Inflammatory macrophage (primary cell): ENCODE measurements at regions not wholly inside any gene's neighbourhood (a gene's known extent, or its start where the extent isn't known, plus 50 kb on each side); places are given as distances from the start of the nearest gene placed in this dataset.
"Not testable (repeated sequence)": the region's sequence is repeated elsewhere in the genome, so short reads cannot be mapped to it uniquely, and the experiment has no call there.

Source experiments
- DNase-seq, 2 donors: peaks; one replicate each; pipeline ENCODE4 v3.0.0-alpha.2; 2020 to 2022

DNA sequence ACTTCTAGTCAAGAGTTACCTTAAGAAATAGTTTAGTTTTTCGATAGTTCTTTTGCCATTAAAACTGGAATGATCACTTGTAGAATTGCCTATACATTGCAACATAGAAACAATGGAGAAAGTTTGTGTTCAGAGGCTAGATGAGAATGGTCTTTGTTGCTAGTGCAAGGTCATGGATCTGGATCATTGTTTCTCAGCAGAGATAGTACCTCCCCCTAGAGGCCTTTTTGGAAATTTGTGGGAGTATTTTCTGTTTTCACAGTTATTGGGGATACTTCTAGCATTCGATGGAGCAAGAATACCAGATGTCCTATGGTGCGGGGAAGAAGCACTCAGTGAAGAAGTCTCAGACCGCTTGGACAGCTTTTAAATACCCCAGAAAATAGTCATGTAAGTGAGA lies 138.8 kb upstream of the HMGA2 start:
- DNase-seq = peak; percentile 13 to 34

DNA sequence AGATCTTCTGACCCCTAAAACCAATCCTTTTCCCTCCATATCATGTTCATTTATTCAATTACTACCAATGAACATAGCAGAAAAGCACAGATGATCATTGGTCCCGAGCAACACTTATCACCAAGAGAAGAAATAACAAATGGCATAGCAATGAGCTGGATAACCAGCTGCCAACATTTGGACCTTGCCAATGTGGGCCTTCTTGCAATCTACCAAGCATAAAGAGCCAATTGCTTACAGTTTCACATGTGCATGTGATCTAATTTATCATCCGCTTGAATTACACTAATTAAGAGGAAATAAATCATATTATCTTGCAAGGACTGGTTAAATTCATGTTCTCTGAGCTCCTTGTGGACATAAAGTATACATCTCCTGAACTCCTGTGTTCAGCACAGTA lies 134.8 kb upstream of the HMGA2 start:
- no peak for DNase-seq

DNA sequence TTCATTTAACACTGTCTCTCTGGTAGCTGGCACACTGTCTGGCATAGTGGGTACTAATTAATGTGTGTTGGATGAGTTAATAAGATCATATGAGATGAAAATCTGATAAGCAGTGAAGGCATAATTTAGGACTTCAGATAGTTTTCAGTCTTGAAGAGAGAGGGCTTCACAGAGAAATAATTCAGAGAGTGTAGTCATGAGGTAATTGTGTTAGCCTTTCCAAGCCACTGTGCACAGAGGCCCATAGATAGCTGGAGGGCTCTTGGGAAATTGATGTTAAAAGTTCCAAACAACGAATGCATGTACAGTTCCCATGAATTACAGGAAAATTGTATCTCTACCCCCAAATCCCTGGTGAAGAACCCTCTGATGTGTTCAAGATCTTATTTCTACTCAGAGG lies 133.8 kb upstream of the HMGA2 start:
- no peak for DNase-seq

DNA sequence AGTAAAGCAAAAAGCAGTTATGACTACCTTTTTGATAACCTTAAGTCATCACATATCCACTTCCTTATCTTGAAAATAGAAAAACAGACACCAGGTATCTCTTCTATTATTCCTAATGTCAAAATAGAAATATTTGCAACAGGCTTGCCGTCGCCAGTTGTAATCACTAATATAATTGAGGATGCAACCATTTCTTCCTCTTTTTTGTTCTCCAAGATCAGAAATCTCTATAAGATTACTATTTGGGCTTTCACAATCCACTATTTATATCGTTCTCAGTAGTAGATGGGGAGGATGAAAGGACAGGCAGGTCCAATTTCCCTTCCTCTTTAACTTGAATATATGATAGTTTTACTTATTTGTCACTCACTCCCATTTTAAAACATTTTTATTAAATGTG lies 130.2 kb upstream of the HMGA2 start:
- peak; percentile 5 to 47 for DNase-seq

DNA sequence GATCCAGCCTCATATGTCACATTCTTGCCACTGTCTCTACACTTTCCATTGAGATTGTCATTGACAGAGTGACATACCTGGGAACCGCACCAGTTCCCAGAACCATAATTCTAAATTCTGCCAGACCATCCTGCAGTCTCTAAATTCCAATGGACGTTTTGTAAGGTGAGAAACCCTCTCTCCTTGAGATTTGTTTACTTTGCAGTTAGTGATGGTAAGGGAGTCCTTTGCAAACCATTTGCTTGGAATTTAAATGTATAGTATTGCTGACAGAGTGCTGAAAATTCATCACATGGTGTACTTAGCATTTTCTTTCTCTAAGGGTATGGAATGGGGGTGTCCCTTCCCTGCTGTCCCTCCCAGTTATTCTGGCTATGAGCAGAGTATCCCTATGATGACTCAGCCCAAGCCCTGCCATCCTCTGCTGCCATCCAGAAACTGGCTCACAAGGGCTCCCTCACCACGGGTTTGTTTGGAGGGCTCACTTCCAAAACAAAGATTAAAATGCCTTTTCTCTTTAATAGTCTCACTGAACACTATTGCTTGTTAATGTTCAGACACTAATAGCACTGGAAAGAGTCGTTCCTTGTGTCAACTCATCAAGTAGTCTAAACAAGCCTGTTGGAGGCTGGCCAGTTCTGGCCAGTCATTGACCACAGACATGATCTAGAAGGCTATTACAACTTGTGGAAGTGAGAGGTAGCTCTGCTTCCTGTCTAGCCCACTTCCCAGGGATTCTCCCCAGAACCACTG lies 129.0 kb upstream of the HMGA2 start:
- peak; percentile 6 to 15 for DNase-seq

DNA sequence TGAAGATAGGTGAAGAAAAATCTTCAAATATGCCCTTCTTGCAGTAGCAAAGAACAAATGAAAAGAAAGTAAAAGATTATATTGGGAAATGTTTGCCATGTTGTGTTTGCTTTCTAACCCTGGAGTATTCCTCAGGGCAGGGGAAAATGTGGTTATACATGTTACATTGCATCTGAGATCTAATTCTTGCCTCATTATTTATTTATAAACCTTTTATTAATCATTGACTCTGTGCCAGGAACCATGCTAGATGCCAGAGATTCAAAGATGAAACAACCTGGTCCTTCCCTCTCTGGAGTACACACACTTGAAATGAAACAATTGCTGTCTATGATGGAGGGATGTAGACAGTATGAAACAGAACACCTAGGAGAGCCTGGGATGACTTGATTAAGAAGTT lies 128.1 kb upstream of the HMGA2 start:
- no peak for DNase-seq

DNA sequence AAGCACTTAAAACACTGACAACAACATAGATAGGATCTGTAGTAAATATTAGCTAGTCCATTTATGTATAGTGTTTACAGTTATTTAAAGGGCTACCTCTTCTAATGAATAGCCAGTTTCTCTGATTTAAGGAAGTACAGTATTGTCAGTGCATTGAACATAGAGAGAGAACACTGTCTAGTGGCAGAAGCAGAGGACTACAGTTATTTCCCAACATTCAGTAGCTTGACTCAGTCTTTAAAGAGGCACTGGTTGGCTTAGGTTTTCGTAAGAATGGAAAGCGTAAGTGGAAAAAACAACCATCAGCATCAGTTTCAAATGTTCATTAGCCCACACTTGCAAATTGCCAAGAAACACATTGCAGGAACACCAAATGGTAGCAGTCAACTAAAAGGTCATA lies 125.0 kb upstream of the HMGA2 start:
- peak; percentile 49 to 68 for DNase-seq

DNA sequence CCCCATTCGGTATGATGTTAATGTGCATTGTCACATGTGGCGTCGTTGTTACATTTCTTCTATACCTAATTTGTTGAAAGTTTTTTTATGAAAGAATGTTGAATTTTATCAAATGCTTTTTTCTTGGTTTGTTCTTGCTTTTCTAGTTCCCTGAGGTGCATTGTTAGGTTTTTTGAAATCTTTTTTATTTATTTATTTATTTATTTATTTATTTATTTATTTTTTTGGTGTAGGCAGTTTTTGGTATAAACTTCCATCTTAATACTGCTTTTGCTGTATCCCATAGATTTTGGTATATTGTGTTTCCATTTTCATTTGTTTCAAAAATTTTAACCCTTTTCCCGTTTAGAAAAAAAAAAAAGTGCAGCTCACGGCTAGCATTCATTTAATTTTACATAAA lies 121.1 kb upstream of the HMGA2 start:
- no peak for DNase-seq

DNA sequence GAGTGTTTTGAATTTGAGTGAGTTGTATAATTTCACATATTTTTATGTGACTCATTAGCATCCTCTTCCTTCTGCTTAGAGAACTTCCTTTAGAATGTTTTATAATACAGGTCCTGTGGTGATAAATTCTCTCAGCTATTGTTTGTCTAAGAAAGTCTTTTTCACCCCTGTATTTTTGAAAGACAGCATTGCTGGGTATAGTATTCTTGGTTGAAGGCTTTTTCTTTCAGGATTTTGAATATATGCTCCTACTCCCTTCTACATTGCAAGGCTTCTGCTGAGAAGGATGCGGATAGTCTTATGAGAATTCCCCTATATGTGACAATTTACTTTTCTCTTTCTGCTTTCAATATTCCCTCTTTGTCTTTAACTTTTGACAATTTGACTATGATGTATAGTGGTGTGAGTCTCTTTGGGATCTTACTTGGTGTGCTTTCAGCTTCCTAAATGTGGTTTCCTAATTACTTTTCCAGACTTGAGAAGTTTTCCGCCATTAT lies 118.9 kb upstream of the HMGA2 start:
- DNase-seq = no peak

DNA sequence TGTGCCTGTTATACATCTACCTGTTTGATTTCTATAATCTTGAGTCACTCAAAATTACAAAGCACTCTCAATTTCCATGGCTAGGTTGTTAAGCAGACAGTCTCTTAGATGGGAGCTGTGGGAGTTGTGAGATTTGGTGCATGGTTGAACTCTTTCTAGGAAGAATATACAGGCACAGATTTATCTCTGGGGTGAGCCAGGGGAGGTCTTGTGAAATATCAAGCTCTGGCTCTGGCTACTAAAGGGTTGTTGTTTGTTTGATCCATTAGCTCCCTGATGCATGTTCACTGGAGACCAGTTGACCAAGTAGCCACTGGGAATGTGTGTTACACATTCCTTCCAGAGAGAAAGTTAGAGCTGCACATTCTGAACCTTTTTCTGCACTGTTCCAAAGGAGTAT lies 117.2 kb upstream of the HMGA2 start:
- no peak for DNase-seq

DNA sequence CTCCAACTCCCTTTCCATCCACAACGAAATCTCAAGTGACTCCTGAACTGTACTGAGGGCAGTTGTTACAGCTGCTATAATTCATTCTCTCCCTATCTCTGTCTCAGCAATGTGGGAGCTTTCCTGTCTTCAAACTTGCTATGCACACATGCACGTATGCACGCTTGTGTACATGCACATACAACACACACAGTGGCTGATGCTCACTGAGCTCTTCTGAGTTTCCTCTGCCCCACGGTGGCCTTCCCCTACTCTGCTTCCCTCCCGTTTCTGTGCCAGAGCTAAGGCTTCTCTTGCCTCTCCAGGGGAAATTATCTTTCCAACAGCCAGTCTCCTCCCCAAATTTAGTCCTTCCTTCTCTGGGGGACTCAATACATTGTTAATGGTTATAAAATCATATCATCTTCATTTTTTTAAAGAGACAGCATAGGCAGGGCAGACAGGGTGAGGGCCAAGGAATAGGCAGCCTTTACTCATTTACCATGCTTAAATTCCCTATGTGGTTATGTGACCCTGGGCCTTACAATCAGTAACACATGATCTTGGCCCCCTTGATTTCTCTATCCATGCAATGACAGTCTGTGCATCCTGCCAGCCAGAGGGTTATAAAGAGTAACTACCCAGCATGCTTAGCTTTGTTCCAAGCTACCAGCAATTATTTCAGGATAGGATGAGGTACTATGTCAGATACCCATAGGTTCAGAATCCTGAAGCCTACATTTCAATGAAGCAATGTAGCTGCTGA lies 111.9 kb upstream of the HMGA2 start:
- no peak for DNase-seq

DNA sequence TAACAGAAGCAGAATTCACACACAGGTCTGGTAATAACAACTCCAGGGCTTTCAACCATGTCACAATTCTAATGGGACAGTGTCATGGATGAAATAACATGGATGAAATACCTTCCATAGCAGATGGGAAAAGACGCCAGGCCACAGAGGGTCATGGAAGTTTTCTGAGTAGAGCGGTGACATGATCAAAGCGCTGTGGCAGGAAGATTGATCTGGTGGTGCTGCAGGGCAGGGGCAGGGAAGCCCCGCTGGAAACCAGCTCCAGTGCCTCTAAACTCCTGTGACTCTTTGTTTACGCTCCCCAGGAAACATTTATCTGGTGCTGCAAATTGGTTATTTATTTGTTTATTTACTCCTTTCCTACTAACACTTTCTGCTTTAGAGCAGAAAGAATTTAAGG lies 108.3 kb upstream of the HMGA2 start:
- no peak for DNase-seq

DNA sequence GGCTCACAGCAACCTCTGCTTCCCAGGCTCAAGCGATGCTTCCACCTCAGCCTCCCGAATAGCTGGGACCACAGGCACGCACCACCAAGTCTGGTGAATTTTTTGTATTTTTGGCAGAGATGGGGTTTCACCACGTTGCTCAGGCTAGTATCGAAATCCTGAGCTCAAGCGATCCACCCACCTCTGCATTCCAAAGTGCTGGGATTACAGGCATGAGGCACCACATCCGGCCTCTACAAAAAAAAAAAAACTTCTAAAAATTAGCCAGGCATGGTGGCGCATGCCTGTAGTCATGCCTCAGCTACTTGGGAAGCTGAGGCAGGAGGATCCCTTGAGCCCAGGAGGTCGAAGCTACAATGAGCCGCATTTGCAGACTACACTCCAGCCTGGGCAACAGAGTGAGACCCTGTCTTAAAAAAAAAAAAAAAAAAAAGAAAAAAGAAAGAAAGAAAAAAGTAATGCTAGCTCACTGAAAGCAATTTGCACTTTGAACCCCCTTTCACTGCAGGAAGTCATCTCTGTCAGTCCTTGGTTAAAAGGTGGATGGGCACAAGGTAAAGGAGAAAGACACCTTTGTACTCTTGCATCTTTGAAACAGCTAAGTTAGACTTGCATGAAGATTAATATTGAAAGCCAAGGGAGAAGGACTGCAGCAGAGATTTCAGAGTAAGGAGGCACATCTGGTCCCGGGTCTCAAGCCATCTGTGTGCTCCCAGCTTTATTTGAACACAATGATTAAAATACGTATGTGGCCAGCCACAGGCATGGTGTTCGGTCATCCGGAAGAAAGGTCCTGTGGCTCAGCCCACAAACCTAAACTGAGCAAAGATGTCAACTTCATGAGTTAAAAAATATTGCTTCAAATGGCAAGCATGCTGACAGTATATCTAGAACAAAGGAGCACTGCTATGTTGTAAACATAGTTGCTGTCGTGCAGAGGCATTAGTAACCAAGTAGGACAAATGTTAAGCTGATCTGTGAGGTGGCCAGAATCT lies 103.8 kb upstream of the HMGA2 start:
- DNase-seq = no peak

DNA sequence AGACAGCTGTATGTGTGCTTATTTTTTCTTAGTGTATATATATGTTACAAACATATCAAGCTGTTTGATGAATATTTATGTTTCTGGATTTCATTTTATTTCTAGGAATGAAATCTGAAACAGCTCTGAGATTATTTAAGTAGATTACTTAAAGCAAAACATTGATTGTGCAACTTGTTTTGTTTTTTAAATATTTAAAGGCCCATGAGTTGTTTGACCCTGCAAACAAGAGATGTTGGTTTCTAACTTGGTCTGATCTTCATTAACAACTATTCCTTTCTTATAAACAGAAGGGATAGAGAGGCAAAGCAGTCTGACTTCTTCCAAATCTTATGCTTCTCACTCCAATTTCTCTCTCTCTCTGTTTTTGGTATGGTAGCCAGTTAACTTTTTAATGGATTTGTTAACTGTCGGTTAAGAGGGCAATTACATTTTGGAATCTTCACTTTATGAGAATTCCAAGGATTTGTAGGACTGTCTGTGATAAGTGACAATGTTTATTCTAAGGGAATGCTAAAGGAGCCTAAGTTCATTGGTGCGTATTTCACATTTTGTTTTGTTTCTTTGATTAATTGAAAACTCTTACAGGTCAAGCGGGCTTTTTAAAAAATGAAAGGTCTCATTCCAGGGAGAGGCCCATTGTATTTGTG lies 102.6 kb upstream of the HMGA2 start:
- DNase-seq = no peak

DNA sequence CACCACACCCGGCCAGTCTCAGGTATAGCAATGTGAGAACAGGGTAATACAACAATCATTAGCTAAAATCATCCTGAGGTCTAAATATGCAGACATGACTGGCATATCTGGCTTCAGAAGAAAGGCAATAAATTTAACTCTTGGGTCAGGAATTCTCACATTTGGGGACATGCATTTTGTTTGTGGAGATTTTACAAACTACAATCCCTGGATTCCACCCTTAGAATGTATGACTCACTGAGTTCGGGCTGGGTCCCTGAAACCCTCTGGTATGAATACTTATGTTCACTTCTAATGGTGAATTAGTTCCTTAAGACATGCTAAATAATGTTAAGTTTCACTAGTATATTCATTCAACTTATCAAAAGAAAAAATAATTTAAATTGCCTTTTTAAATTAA lies 98.9 kb upstream of the HMGA2 start:
- no peak for DNase-seq

DNA sequence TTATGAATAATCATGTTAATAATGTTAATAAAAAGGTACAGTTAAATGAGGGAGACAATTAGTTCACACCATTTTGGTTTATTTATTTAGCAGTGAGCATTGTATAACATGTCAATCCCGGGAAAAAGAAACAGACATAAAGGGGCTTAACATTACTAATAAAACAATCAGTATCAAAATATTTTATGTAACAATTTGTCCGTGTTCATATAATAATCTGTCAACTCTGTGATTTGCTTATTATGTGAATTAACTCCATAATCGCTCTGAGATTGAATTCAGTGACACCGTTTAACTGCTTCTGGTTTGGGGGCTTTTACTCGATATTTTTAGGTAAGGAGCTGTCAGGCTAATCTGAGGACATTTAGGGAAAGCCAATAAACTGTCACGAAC lies 95.8 kb upstream of the HMGA2 start:
- DNase-seq = no peak

DNA sequence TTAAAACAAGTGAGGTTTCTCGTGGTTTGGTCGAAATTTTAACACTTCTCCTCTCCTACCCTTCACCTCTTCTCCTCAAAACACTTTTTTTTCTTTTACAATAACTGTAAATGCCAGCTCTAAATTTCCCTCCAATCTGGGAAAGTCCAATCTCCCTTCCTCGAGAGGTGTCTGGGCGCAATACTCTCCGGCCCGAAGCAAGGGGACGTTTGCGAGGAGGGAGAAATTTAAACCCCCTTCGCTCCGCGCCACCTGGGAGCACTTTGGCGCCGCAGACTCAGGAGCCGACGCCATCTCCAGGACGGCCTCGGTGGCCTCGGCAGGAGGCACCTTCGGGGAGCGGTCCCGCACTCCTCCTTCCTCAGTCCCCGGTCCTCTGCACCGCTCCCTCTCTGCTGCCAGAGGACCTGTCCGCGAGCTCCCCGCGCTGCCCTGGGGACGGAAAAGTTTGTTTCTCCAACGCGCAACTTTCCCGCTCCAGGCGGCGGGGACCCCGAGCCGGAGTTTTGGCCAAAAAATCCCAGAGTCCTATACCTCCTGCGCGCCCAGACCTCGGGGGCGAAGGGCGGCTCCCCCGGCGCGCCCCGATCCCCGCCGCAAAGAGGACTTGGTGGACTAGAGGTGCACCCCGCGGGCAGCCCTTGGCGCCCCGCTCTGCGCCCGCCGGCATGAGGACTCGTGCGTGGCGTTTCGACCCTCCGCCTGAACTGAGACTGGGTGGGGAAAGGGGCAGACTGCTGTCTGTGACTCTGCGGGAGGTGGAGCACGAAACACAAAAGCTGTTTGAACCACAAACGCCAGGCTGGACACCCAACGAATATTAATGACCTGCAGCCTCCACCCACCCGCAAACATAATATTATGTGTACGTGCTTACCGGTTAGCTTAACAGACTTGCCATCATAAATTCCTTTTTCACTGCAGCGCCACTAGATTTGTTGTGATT lies 95.2 kb upstream of the HMGA2 start:
- DNase-seq = no peak

DNA sequence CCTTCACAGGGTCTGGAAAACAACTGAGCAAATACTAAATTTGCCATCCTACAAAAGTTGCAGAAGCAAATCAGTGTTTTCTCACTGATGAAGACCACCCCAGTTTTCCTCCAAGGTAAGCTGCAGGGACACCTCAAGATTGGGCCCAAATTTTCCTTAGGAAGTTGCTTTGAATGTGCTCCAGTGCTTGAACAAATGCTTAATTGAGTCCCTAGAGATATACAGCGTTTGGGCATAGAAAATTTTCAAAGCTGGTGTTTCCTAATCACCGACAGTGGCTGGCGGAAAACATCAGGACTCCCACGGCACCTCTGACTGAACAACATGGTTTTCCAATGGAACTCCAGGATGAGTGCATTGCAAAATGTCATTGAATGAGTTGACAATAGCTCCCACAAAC lies 92.5 kb upstream of the HMGA2 start:
- DNase-seq = no peak

DNA sequence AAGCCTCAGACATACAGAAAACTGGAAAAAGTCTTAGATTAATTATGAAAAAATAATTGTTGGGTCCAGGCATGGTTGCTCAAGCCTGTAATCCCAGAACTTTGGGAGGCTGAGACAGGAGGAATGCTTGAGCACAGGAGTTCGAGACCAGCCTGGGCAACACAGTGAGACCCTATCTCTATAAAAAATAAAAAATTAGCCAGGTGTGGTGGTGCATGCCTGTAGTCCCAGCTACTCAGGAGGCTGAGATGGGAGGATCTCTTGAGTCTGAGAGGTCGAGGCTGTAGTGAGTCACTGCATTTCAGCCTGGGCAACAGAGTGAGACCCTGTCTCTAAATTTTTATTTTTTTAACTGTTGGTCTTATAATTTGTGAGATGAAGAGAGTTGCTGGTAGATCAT lies 90.6 kb upstream of the HMGA2 start:
- DNase-seq = not testable (repeated sequence)

DNA sequence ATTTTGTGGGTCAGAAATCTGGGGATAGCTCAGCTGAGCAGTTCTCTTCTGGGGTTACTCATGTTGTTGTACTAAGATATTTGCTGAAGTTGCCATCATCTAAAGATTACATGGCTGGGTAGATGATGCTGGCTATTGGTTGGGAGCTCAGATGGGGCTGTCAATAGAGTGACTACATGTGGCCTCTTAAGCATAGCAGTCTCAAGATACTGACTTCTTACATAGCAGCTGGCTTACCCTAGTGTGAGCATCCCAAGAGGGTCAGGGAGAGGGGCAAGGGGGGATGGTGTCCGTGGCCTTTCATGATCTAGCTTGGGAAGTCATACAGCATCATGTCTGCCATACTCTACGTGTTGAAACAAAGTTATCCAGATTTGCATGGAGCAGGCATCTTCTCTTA lies 90.1 kb upstream of the HMGA2 start:
- no peak for DNase-seq

DNA sequence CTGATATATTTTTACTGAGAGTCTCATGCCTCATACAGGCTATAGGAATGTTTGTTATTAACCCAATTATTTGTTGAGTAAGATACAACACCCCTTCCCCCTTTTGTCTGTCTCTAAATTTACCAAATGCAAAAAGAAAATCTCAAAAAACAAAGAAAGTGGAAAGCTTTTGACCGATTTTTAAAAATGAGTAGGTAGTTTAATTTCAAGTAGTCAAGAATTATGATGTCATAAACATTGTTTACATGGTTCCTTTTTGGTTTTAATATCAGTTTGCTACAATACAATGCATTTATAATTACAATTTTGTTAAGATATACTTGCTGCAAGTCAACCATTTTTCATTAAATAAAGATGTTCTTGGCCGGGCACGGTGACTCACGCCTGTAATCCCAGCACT lies 84.7 kb upstream of the HMGA2 start:
- no peak for DNase-seq
